ENCODE measurements at regions not wholly inside any gene's neighbourhood (a gene's known extent, or its start where the extent isn't known, plus 50 kb on each side); places are given as distances from the start of the nearest gene placed in this dataset.
"Not testable (repeated sequence)": the region's sequence is repeated elsewhere in the genome, so short reads cannot be mapped to it uniquely, and the experiment has no call there.

DNA sequence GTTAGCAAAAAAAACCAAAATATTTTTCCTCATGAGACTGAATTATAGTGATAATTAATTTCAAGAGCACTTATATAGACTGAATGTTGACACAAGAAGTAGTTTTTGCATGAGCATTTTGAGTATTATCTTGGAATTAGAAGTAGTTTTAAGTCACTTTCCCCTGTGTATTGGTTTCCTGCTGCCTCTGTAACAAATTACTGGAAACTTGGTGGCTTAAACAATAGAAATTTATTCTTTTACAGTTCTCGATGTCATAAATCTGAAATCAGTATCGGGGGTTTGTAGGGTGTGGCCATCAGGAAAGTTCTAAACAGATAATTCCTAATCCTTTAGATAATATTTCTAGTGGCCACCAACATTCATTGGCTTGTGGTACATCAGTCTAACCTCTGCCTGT lies 957.8 kb downstream of the LTN1 start:
- H3K4me3 ChIP-seq; H3K36me3 ChIP-seq (ENCODE audit: low read depth); ATAC-seq; DNase-seq; H3K9me3 ChIP-seq; intact Hi-C loops (cut with DNase I, micrococcal nuclease); H3K4me1 ChIP-seq (ENCODE audit: low read depth): not testable (repeated sequence)

DNA sequence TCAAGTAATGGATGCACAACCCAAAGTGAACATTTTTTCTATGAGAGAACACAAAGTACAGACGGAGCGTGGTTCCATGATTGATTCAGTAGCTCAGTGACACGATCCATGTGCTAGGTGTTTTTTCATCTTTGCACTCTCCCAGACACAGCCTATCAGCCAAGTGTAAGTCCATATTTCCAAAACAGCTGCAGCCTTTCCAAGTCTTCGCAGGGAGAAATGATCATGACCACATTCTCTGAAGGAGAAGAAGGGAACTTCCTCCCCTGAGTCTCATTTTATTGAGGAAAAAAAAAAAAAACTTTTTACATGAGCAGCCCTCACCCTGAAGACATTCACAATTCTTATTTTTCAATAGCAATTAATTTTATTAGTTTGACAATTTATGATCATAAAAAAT lies 958.3 kb downstream of the LTN1 start:
- H3K4me1 ChIP-seq (ENCODE audit: low read depth); H3K36me3 ChIP-seq (ENCODE audit: low read depth); H3K4me3 ChIP-seq; DNase-seq; intact Hi-C loops (cut with DNase I, micrococcal nuclease); ATAC-seq; H3K9me3 ChIP-seq: not testable (repeated sequence)

GRCh38 chr21:28032652-28033051 lies 960.0 kb downstream of the LTN1 start:
- DNase-seq; H3K4me1 ChIP-seq (ENCODE audit: low read depth); intact Hi-C loops (cut with DNase I, micrococcal nuclease); H3K4me3 ChIP-seq; H3K36me3 ChIP-seq (ENCODE audit: low read depth); ATAC-seq; H3K9me3 ChIP-seq: not testable (repeated sequence)

GRCh38 chr21:28031066-28031465 lies 961.6 kb downstream of the LTN1 start:
- H3K4me3 ChIP-seq; H3K36me3 ChIP-seq (ENCODE audit: low read depth); intact Hi-C loops (cut with DNase I, micrococcal nuclease); ATAC-seq; H3K9me3 ChIP-seq; H3K4me1 ChIP-seq (ENCODE audit: low read depth); DNase-seq: not testable (repeated sequence)

DNA sequence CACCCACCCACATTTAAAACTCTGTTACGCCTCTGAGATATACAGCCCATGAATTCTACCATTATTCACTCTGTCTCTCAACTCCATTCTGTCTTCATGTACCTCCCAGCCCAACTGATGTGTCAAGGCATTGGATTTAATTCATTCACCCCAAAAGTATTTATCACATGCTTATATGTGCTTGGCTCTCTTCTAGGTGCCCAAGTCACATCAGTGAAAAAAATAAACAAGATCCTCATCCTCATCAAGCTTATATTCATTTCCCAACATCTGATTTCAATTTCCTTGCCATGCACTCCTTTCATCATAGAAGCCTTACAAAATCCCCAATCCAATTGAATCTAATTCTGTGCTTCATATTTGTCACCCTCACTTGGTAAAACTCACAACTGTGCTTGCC lies 967.6 kb downstream of the LTN1 start:
- Histone ChIP-seq H3K36me3 (ENCODE audit: low read depth) (no peaks in the 10 kb centered on the region), H3K9me3 (no peaks in the 10 kb centered on the region), H3K4me1 (ENCODE audit: low read depth) (no peaks in the 10 kb centered on the region), H3K4me3 (no peak overlapping the region)
- intact Hi-C loops (cut with DNase I, micrococcal nuclease) = no loop called here
- DNase-seq = no peak
- TF ChIP-seq, protein P1, sequence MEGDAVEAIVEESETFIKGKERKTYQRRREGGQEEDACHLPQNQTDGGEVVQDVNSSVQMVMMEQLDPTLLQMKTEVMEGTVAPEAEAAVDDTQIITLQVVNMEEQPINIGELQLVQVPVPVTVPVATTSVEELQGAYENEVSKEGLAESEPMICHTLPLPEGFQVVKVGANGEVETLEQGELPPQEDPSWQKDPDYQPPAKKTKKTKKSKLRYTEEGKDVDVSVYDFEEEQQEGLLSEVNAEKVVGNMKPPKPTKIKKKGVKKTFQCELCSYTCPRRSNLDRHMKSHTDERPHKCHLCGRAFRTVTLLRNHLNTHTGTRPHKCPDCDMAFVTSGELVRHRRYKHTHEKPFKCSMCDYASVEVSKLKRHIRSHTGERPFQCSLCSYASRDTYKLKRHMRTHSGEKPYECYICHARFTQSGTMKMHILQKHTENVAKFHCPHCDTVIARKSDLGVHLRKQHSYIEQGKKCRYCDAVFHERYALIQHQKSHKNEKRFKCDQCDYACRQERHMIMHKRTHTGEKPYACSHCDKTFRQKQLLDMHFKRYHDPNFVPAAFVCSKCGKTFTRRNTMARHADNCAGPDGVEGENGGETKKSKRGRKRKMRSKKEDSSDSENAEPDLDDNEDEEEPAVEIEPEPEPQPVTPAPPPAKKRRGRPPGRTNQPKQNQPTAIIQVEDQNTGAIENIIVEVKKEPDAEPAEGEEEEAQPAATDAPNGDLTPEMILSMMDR (IDR thresholded peaks at IDR 0.05) = no peak
- ATAC-seq = no peak

DNA sequence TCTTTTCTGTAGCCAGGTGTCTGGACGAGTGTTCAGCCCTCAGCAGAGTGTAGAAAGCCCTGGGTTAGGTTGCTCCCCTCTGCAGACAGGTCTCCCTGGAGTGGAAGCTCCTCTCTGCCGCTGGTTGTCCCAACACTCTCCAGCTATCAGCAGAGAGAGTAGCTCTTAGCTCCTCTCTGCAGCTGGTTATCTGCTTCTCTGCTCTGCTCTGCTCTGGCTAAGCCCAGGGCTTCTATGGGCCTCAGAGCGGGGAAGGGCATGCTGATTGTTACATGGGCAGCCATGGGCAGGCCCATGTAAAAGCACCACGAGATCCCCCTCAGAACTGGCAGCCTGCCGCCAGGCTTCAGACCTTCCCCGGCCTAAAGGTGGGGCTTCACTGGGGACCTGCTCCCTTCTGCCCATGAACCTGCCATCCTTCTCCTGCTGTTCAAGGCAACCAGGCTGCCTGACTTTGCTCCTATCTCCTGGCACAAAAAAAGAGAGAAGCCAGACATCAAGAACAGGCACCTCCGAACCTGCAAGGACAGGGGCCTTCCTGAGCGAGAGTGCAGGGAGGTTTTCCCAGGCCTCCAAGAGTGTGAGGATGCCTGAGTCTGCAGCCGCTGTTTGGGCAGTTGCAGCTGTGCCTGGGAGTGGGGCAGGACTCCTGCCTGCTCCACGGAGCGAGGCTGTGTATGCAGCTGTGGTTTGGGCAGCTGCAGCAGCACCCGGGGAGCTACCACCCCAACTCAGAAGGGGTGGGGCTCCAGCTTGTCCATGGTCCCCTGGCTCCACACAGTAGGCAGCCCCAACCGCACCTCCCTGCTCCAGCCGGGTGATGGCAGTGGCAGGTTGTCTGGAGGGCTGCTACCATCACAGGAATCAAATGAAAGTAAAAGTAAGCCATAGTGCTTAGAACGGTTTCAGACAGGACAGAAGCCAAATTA lies 973.7 kb downstream of the LTN1 start:
- intact Hi-C loops (cut with DNase I, micrococcal nuclease) = no loop called here
- no peak for ATAC-seq
- H3K36me3 ChIP-seq (ENCODE audit: low read depth) = no peaks in the 10 kb centered on the region
- H3K9me3 ChIP-seq = no peaks in the 10 kb centered on the region
- H3K4me3 ChIP-seq = no peak overlapping the region
- no peaks in the 10 kb centered on the region for H3K4me1 ChIP-seq (ENCODE audit: low read depth)
- DNase-seq = no peak
- TF ChIP-seq, protein P1 (IDR thresholded peaks at IDR 0.05) = no peak

DNA sequence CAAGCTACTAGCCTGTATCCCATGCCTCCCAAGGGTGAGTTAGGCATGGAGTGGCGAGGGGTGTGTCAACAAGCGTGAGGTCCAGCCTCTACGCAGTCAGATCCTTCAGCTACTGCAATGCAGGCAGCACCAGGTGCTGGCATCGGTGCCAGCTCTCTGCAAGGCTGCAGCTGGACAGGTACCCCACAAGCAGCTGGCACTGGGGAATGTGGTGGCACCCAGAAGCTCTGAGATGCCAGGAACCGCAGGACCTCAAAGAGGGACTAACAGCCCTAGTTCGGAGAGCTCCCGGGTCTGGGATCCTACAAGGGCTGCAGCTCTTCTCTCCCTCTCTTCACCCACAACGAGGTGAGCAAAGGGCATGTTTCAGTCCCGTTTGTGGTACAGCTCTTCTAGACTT lies 974.5 kb downstream of the LTN1 start:
- H3K36me3 ChIP-seq (ENCODE audit: low read depth) = no peaks in the 10 kb centered on the region
- H3K4me3 ChIP-seq = no peak overlapping the region
- H3K9me3 ChIP-seq = no peaks in the 10 kb centered on the region
- ATAC-seq (no peak), DNase-seq (no peak)
- intact Hi-C loops (cut with DNase I, micrococcal nuclease) = no loop called here
- TF ChIP-seq, protein P1 (IDR thresholded peaks at IDR 0.05) = no peak
- H3K4me1 ChIP-seq (ENCODE audit: low read depth) = no peaks in the 10 kb centered on the region
